ENCODE measurements at regions not wholly inside any gene's neighbourhood (a gene's known extent, or its start where the extent isn't known, plus 50 kb on each side); places are given as distances from the start of the nearest gene placed in this dataset.

DNA sequence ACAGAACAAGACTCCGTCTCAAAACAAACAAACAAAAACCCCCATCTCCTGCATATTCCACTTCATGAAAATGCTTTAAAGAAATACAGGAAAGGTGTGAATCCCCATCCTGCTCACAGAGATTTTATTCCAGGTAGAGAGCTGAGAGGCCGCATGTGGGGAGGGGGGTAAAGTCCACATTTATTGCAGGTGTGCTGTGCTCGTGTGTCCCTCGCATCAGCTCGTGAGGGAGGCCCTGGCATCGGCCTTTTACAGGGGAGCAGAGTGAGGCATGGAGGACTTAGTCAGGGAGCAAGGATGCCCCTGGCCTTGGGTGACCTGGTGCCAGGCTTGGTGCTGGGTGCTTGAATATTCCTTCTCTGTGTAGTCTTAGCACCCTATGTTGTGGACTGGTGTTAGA lies 413.5 kb upstream of the C2CD4B start:
- Histone ChIP-seq H3K9me3 (ENCODE audit: severe bottlenecking) (peaks cover 4% of the 10 kb centered on the region), H3K4me3 (ENCODE audit: low read depth, low read length) (no peak overlapping the region), H3K27ac (no peak overlapping the region), H3K27me3 (ENCODE audit: insufficient read depth, low read depth, severe bottlenecking) (no peaks in the 10 kb centered on the region), H3K36me3 (no peaks in the 10 kb centered on the region)
- TF ChIP-seq, protein P1, sequence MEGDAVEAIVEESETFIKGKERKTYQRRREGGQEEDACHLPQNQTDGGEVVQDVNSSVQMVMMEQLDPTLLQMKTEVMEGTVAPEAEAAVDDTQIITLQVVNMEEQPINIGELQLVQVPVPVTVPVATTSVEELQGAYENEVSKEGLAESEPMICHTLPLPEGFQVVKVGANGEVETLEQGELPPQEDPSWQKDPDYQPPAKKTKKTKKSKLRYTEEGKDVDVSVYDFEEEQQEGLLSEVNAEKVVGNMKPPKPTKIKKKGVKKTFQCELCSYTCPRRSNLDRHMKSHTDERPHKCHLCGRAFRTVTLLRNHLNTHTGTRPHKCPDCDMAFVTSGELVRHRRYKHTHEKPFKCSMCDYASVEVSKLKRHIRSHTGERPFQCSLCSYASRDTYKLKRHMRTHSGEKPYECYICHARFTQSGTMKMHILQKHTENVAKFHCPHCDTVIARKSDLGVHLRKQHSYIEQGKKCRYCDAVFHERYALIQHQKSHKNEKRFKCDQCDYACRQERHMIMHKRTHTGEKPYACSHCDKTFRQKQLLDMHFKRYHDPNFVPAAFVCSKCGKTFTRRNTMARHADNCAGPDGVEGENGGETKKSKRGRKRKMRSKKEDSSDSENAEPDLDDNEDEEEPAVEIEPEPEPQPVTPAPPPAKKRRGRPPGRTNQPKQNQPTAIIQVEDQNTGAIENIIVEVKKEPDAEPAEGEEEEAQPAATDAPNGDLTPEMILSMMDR (IDR thresholded peaks at IDR 0.05; ENCODE audit: low read depth, low read length) = no peak
- no peak for DNase-seq

DNA sequence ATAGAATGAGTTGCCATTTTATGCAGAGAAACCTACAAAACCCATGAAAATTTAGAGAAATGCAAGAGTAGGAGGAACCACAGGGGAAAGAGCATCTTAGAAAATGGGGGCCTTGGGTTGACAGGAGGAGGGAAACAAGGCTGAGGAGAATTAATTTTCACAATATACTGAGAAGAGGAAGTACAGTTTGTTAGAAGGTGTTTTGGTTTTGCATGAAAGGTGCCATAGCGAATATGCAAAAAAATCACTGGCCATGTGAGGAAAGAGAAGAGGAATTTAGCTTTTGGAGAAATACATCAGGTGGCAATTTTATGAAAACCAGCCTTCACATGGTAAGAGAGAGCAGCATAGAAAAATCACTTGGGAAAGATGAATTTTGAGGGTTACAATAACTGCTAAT lies 413.9 kb upstream of the C2CD4B start:
- H3K4me3 ChIP-seq (ENCODE audit: low read depth, low read length) = no peak overlapping the region
- no peak for DNase-seq
- H3K27me3 ChIP-seq (ENCODE audit: insufficient read depth, low read depth, severe bottlenecking) = no peaks in the 10 kb centered on the region
- no peak overlapping the region for H3K27ac ChIP-seq
- peaks cover 4% of the 10 kb centered on the region for H3K9me3 ChIP-seq (ENCODE audit: severe bottlenecking)
- H3K36me3 ChIP-seq = no peaks in the 10 kb centered on the region
- TF ChIP-seq, protein P1 (IDR thresholded peaks at IDR 0.05; ENCODE audit: low read depth, low read length) = no peak

DNA sequence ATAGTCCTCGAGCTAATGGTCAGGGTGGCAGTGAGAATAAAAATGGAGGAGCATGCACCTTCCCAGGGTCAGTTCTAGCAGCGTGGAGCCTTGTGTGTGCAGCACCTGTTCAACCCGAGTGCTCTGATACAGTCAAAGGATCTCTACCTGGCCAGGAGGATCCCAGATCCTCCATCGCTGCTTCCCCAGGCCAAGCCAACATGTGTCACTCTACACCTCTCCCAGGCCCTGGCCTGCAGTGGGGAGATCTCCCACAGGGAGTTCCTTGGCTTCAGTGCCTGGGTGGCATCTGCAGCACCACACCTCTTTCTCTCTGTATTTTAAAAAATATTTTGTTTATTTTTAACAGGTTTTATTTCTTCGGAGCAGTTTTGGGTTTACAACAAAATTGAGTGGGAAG lies 414.8 kb upstream of the C2CD4B start:
- DNase-seq = no peak
- no peak overlapping the region for H3K4me3 ChIP-seq (ENCODE audit: low read depth, low read length)
- TF ChIP-seq, protein P1 (IDR thresholded peaks at IDR 0.05; ENCODE audit: low read depth, low read length) = no peak
- no peaks in the 10 kb centered on the region for H3K36me3 ChIP-seq
- no peak overlapping the region for H3K27ac ChIP-seq
- H3K27me3 ChIP-seq (ENCODE audit: insufficient read depth, low read depth, severe bottlenecking) = no peaks in the 10 kb centered on the region
- peaks cover 4% of the 10 kb centered on the region for H3K9me3 ChIP-seq (ENCODE audit: severe bottlenecking)

DNA sequence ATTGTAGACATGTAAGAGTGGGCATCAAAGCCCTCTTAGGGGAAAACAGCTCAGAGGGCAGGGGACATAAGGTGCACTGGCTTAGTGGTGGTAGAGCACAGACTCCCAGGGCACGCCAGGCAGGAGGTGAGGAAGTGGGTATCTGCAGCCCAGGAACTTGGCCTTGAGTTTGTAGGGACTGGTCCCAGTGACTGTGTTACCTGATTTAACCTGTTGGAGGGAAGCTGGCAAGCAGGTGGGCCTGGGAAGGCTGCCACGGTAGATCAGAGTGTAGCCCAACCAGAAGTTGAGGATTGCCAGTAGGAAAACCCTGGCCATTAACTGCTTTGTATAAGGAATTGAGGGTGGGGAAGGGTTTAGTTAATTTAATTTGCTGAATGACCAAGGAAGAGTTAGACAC lies 417.5 kb upstream of the C2CD4B start:
- H3K4me3 ChIP-seq (ENCODE audit: low read depth, low read length) = no peak overlapping the region
- H3K27me3 ChIP-seq (ENCODE audit: insufficient read depth, low read depth, severe bottlenecking) = no peaks in the 10 kb centered on the region
- no peak overlapping the region for H3K27ac ChIP-seq
- peaks cover 4% of the 10 kb centered on the region for H3K9me3 ChIP-seq (ENCODE audit: severe bottlenecking)
- H3K36me3 ChIP-seq = no peaks in the 10 kb centered on the region
- no peak for DNase-seq
- TF ChIP-seq, protein P1 (IDR thresholded peaks at IDR 0.05; ENCODE audit: low read depth, low read length) = no peak

DNA sequence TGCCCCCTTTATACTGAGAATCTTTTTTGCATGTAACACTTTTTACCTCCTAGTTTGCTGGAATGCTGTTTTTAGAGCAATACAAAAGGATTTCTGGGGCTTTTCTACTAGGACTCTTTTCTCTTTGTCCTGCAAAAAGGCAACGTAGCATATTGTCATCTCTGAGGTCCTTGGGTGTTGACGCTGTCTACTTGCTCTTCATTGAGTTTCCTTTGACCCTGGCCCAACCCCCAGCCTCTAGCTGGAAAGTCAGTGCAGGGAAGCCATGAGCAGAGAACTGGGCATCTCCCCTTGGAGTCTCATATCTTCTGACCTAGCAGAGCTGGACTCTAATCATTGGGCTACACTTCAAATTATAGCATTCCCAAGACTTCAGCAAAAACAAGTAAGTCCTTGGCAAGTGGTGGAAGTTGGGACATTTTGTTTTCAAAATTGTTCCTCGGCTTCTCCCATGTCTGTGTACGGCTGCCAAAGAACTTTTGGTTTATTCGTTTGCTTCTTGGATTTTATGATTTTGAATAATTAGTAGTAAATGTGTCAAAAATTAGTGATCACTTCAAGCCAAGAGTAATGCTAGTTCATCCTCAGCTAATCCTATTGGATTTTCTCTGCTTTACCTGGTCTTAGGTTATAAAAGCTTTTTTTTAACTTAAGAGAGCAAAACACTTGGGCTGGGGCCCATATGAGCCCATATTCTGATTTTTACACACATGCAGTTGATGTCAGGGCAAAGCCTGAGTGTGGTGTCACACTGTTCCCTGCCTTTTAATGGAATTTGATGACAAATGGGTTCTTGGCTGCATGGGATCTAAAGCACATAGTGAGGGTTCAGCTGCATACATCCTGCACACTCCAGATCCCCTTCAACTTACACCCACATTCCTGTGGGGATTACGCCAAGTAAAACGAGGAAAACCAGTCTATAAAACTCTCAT lies 419.5 kb upstream of the C2CD4B start:
- H3K27ac ChIP-seq = no peak overlapping the region
- no peak overlapping the region for H3K4me3 ChIP-seq (ENCODE audit: low read depth, low read length)
- TF ChIP-seq, protein P1 (IDR thresholded peaks at IDR 0.05; ENCODE audit: low read depth, low read length) = no peak
- no peaks in the 10 kb centered on the region for H3K27me3 ChIP-seq (ENCODE audit: insufficient read depth, low read depth, severe bottlenecking)
- no peak for DNase-seq
- H3K36me3 ChIP-seq = no peaks in the 10 kb centered on the region
- no peaks in the 10 kb centered on the region for H3K9me3 ChIP-seq (ENCODE audit: severe bottlenecking)

Data from WERI-Rb-1 (cell line).